Stimulated activated CD4-positive, alpha-beta T cell treated with anti-CD3 and anti-CD28 coated beads, TNF-alpha, amount 100 ng/mL, for 1 hour (primary cell): ENCODE measurements at regions not wholly inside any gene's neighbourhood (a gene's known extent, or its start where the extent isn't known, plus 50 kb on each side); places are given as distances from the start of the nearest gene placed in this dataset.

Experiments
- DNase-seq, 3 donors: peaks; one replicate each; pipeline ENCODE4 v3.0.0-alpha.2; 2020; ENCODE audit warnings: low read depth in 3 of 3, low spot score in 1 of 3

DNA sequence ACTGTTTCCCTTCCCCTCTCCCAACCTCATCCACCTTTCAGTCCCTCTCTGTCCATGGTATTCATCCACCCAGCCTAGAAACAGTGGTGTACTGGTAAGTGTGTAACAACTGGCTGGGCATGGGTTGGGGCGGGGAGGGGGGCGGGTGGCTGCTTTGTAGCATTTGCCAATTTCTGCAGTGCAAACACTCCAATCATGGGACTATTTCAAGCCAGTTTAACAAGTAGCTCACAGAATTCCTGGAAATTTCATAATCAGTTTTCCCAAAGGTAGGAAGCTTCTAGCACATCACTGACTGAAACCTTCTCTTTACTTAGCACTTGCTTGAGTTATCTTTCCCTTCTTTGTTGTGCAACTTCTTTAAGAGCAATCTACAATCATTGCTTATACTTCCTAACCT lies 100.8 kb upstream of the WASF3 start:
- no peak for DNase-seq

DNA sequence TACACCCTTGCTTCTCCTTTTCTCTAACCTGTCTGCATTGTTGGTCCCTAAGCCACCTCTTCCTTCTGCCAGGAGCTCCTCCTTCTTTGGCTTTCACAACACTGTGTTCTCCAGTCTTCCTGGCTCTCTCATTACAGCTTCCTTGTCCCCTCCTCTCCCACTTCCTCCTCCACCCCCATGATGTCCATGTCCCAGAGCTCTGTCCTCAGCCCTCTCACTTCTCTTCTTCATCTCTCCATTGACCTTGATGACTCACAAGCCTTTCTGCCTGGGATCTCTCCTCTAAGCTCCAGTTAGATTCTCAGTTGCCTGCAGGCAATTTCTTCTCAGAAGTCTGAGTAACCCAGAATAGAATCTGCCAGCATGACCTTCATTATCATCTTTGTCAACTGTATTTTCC lies 100.3 kb upstream of the WASF3 start:
- no peak for DNase-seq

DNA sequence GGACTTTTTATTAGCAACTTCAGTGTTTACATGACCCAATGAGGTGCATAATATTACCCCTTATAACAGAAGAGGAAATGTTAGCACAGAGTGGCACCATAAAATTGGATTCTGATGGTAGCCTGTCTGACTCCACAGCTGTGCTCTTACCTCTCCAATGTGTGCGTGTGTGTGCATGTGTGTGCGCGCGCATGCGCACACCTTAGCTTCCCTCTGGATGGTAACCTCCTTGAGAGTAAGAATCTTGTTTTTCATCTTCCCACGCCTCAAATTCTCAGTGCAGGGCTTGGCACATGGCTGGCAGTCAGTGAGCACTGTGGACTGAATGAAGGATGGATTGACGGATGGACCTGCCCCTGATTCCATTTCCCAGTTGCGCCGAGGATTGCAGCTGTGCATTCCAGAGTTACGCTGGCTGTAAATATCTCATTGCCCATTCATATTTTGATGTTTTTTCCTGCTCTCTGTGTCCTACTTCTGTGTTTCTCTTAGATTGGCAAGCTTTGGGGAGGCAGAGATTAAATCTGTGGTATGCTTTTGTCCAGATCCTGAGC lies 99.2 kb upstream of the WASF3 start:
- no peak for DNase-seq

DNA sequence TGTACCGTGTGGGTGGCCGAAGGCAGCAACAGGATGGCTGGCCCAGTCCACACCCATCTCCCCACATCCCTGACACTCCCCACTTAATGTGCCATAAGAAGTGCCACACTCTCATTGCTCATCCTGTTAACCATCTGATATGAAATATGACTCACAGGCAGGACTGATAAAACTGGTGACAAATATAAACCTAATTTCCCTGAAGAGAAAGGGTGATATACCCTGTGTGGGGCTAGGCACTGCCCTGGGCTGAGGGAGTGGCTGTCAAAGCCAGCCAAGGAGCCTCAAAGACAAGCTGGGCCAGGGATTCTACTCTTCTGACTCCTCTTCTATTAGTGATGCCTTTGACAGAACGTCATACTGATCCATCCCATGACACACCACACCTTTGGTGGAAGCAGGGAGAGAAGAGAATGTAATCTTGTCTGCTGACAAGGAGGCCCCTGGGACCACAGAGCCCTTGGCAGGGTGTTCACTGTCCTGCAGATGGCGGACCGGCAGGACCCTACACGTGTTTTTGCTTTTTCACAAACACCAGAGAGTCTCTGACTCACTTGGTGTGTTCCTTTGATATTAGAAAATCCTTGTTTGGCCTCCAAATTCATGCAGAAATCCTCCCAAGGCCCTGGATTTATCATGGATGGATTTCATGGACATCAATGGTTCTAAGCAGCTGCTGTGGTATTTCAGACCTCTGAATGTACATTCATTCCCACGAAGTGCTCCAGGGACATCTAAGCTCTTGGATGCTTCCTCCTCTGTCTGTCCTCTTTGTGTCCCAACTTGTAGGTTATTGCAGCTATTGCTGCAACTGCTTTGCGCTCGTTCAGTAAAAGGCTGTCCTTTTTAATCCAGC lies 98.0 kb upstream of the WASF3 start:
- DNase-seq, result no peak

DNA sequence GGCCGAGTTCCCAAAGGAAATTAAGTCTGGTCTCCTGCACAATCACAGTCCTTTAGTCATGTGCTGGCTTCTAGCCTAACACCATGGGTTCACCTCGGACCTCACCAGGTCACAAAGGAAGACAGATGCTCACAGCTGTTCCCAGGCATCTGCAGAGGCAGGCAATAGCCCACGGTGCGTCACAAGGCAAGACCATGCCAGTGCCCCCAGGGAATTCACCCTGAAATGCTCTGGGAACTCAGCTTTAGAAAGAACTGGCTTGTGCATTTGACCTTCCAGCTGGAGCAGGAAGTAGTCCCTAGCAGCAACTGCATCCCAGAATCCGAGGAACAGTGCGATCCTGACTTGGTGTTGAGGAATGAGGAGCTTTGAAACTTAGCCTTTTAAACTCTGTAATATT lies 96.8 kb upstream of the WASF3 start:
- DNase-seq, result no peak

DNA sequence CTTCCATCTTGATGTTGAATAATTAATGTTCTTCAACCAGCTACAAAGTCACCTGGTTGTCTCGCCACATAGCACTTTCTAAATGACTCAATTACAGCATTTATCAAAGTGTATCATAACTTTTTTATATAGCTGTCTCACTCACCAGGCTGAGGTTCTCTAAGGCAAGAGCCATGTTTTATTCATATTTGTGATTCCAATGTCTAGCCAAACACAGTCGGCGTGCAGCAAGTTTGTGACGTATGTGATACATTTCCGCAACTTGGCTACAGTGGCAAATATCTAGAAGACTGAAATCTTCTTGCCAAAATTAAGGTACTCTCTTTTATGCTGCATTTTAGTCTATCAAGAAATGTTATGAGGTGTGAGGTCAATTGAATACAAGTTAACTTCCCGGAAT lies 94.2 kb upstream of the WASF3 start:
- no peak for DNase-seq

DNA sequence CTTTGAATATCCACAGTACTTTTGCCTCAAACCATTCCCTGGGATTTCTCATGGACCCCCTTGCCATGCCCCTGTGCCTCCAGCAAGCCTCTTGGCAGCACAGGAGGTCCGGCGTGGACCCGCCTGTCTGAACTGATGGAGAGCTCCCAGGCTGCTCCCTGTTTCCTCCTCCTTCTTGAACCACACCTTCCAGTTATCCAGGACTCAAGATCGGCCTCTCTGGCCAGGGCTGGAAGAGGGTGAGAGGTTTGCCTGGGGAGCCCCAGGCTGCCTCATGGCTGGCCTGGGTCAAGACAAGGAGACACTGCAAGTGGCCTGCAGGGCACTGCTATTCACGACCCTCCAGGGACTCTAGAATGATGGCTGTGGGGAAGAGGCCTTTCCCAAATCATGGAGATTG lies 93.6 kb upstream of the WASF3 start:
- no peak for DNase-seq

DNA sequence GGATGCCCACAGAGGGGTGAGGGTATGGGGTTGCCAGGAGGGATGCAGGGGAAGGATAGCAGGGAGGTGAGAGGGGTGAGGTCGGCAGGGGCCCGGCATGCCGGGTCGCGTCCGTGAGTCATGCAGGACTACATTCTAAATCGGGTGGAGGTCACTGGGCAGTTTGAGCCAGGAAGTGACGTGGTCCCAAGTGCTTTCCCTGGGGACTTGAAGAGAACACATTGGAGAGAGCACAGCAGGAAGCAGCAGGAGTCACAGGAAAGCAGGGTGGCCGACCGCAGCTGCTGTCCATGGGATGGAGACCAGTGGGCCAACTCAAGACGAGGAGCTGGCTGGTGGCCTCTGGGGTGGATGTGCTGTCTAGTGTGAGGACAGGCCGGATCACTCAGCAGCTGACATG lies 92.0 kb upstream of the WASF3 start:
- no peak for DNase-seq

DNA sequence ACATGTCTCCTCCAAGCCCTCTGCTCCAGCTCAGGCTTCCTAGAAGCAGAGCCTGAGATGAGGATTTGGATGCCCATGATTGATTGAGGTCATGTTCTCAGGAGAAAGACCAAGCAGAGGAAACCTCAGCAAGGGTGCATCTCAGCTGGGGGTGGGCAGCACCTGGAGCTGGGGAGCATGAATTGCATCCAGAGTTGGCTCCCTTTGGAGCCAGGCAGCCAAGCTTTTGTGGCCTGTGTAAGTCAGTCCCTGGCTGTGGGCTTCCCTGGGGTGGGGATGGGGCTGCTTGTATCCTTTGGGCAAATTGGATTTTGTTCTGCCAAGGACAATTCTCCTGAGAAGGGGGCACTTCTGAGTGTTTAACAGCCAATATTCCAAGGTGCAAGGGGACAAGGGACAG lies 91.5 kb upstream of the WASF3 start:
- DNase-seq, result no peak

DNA sequence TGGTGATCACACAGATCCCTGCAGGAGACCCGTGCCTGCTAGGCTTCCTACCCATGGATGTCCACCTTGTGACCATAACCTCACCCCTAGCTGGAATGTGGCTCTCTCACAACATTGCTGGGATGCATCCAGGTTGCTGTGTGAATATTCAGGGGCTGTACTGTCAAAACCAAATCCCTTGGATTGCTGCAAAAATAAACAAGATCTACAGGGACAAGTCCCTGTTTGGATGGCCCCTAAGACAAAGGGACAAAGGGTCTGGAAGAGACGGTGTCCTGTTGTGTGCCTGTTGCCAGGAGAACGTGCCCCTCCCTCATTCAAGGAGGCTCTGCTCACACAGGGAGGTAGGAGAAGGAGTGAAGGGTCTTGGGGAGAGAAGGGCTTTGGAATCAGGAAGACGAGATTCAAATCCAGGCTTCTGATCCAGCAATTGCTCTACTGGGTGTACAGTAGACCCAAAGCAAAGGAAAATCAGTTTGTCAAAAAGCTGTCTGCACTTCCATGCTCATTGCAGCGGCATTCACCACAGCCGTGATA lies 89.2 kb upstream of the WASF3 start:
- no peak for DNase-seq

DNA sequence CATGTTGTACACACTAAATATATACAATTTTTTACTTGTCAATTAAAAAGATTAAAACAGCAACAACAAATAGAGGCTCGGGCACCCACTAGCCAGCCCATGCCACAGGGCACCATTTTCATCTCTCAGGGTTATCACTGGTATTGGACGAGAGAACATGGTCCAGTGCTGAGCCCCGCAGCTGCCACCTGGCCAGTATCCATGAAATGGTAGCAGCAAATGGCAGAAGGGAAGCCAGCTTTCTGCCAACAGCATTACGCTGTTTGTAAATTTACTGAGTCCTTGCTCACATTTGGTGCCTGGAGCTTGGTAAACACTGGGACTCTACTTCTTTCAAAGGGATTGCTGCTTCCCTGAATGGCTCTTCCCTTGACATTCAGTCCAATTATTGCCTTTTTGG lies 87.9 kb upstream of the WASF3 start:
- DNase-seq, result no peak

DNA sequence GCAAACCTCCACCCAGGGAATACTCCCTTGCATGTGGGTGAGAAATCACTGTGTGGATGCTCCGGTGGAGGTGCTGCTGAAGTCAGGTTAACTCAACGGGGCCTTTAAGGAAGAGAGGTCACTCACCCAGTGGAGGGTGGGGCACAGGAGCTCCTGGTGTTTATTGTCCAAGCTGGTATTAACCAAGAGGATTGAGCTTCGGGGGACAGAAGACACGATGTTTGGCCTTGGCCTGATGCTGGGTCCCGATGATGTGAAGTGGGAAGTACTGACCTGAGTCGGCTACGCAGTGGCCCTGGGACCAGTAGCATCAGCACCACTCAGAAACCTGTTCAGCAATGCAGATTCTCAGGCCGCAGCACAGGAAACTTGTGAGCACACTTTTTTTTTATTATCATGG lies 85.7 kb upstream of the WASF3 start:
- no peak for DNase-seq

DNA sequence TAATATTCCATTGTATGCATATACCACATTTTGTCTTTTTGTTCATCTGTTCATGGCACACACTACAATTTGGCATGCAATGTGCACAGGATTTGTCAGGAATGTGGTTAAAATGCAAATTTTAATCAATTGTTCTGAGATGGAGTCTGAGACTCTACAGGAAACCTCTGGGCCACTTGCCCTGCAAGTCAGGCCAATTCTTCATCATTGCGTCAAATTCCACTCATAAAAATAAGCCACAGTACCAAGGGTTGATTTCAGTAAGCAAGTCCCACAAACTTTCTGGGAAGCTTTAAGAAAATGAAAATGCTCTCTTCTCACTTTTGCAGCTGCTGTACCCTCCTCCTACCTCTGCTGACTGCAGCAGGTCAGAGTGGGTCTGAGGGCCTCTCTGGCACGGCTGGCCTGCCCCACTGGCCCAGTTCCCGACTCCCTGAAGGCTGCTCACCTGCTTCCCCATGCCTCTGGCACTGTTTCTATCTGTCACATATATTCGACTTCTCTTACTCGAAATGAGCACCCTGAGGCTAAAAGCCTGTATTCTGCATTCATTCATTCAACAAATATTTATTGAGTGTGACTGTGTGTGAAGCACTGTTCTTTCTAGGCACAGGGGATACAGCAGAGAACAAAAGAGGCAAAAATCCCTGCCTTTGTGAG lies 83.8 kb upstream of the WASF3 start:
- no peak for DNase-seq

DNA sequence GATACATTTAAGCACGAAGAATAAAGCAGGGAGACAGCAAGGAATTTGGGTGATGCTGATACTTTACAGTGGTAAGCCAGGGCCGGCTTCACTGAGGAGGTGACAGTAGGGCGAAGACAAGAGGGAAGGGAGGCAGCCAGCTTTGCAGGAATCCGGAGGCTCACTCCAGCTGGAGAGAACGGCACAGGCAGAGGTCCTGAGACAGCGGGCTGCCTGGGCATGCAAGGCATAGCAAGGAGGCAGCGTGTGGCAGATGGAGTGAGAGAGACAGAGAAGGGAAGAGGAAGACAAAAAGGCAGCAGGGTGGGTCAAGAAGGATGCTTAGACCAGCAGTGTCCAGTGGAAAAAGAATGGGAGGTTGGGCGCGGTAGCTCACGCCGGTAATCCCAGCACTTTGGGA lies 83.2 kb upstream of the WASF3 start:
- DNase-seq, result no peak

DNA sequence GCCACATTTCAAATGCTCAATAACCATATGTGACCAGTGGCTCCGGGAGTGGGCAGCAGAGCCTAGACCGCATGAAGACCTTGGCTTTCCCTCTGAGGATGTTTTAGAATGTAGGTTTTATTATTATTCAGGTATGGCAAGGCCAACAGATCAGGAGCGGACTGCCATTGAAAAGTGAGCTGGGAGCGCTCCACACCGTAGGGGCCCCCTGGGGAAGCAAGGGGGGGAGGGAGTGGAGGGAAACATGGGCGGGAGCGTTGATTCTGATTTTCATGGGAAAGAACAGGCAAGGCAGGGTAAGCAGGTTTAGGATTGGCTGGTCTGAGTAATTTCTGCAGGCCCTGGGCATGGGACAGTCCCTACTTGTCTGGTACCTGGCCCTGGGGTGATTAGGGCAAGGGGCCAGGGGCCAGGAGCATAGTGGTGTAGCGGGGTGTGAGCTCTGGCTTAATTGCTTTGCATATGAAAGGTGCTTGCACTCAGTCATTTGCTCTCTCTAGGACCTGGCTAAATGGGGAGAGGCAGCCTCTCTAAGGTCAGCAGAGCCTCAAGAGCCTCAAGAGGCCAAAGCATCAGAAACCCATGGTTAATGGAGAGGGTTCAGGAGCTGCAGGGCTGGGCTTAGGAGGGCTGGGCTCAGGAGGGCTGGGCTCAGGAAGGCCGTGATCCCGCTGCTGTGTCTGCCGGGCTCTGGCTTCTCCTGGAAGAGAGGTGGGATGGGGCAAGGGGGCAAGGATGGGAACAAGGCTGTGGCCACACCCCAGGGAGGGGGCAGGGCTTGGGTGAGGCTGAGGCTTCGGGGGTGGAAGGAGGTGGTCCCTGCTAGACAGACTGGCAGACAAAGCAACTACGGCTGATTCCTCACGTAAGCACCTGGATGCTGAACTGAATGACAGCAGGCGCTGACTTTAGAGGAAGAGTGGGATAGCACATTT lies 82.0 kb upstream of the WASF3 start:
- no peak for DNase-seq

DNA sequence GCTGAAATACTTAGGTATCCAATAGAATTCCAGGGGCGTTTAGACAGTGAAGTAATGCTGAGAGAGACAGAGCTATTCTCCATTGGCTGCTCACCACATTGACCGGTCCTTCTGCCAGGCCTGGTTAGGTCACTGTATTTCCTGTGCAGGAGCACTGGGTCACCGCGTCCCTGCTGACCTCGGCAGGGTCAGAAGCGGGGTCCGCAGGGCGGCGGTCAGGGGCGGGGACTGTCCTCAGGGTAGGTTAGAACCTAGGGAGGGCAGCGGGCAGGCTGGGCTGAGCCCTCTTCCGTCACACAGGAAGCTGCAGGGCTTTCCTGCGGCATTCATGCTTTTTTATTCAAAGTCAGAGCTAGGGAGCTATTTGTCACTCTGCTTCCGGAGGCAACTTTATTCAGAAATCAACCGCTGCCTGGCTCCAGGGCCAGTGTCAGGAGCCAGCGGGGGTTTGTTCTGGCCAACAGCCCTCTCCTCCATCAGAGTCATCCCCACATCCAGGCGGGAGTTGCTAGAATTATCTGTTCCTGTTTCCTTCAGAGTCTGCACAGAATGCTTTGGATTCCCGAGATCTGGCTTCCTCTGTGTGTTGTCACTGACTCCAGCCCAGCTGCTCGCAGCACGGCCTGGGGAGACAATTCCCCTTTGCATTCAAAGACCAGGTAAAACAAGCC lies 81.2 kb upstream of the WASF3 start:
- no peak for DNase-seq

DNA sequence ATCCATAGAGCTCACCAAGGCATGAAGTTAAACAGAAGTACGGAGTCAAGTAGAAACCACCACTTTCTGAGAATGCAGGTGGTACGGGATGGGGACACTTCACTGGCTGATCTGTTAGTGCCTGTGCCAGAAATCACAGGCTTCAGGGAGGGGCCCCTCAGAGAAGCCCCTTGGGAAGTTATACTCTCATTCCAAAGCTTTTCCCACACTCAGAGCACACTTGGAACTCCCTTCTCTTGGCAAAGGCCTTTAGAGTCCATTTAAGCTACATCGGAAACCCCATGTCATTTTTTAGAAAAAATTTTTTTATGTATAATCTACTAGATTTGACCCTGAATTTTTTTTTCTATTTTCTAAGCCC lies 80.7 kb upstream of the WASF3 start:
- no peak for DNase-seq

DNA sequence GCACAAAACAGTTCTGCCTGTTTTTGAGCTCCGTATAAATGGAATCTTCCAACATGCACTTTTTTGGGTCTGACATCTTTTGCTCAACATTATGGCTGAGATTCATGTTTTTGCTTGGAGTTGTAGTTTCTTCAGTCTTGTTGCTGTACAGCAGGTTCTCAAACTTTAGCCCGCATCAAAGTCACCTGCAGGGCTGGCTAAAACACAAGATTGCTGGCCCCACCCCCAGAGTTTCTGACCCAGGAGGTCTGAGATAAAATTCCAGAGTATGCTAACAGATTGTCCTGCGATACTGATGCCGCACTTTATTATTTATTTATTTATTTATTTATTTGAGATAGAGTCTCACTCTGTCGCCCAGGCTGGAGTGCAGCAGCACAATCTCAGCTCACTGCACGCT lies 79.8 kb upstream of the WASF3 start:
- DNase-seq, result no peak

DNA sequence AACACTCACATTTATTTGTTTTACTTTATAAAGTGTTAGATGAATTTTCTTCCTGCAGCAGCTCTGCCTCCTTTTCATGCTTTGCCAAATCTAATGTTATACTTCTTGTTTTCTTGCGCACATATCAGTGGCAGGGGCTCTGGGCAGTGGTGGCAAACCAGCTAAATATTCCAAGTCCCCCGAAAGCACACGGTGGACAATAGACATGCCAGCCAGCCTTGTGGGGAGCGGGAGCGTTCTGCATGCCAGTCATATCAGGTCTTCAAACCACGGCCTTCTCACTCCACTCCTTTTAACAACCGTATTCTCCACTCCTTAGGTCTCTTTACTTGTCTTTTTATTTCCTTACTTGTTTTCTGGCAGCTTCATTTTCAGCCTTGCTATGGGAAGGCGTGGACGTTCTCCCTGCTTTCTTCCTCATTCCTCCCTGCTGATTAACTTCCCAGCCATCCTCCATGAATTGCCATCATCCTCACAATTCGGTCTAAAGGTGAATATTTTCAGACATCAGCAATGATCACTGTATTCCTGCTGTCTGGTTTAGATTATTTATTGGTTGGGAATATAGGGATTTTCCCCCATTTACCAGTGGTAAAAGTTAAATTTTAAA lies 77.1 kb upstream of the WASF3 start:
- DNase-seq, result no peak

DNA sequence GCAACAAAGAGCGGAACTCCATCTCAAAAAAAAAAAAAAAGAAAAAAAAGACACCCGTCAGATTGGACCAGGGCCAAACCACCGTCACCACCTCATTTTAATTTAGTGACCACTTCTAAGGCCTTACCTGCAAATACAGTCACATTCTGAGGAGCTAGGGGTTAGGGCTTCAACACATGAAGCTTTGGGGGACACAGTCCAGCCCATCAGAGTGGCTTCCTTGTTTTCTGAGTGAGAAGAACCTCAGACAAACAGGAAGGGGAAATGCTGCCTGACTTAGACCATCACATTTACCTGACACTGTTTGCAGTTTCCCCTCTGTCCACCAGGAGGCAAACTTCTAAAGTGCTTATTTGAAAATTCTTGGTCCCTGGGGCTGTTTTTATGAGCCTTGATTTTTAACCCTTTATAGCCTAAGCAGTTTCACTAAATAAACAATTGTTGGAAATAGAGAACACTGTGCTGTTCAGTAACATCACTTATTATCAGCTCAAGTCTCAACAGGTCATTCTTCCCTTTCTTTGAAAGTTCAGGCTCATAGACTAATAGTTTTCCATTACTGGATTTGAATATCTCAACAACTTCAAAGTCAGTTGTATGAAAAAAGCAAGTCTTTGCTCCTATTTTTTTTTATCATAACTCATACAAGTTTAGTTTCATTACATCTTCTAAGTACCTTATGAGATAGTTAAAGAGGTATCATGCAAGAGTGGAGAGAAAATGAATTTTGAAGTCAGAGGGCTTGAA lies 74.9 kb upstream of the WASF3 start:
- DNase-seq, result peak; percentile 18 to 36 (median 24)
